NAMALWA (cell line): ENCODE measurements at regions not wholly inside any gene's neighbourhood (a gene's known extent, or its start where the extent isn't known, plus 50 kb on each side); places are given as distances from the start of the nearest gene placed in this dataset.
"Not testable (repeated sequence)": the region's sequence is repeated elsewhere in the genome, so short reads cannot be mapped to it uniquely, and the experiment has no call there.

Source experiments
- DNase-seq: peaks from one replicate; pipeline ENCODE4 v3.0.0-alpha.2; 2015; ENCODE audit warnings: low spot score

DNA sequence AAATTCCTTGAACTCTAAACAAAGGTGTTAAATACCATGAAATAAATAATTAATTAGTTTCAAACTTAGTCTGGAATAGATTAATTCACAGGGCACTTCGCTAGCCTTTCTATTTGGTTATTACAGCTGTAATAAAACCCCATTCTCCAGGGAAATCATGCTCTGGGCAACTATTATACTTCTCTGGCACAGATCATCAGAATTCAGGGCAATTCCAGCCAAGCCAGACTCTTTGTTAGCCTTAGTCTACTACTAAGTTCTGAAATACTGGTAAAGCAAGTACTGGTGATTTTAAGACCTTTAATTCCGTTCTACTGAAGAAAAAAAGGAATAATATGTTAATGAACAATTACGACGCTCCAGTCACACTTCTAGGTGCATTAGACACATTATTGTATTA lies 123.4 kb upstream of the PDE1A start:
- no peak for DNase-seq

DNA sequence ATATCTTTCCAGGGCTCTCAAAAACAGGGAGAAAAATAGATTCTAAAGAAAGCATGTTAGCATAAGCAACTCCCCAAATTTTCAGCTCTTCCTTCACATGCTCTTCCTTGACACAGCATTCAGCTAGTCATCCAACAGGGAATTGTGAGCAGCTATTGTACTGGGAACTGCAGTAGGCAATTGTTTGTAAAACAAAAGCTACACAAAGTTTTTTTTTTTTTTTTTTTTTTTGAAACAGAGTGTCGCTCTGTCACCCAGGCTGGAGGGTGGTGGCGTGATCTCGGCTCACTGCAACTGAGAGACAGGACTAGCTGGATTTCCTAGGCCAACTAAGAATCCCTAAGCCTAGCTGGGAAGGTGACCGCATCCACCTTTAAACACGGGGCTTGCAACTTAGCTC lies 125.4 kb upstream of the PDE1A start:
- not testable (repeated sequence) for DNase-seq

DNA sequence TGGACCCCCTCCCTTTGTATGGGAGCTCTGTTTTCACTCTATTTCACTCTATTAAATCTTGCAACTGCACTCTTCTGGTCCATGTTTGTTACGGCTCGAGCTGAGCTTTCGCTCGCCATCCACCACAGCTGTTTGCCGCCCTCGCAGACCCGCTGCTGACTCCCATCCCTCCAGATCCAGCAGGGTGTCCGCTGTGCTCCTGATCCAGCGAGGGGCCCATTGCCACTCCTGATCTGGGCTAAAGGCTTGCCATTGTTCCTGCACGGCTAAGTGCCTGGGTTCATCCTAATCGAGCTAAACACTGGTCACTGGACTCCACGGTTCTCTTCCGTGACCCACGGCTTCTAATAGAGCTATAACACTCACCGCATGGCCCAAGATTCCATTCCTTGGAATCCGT lies 125.9 kb upstream of the PDE1A start:
- not testable (repeated sequence) for DNase-seq

- DNase-seq = no peak
Measured at GRCh38 chr2:182553483-182553882, 126.6 kb upstream of the PDE1A start.

DNA sequence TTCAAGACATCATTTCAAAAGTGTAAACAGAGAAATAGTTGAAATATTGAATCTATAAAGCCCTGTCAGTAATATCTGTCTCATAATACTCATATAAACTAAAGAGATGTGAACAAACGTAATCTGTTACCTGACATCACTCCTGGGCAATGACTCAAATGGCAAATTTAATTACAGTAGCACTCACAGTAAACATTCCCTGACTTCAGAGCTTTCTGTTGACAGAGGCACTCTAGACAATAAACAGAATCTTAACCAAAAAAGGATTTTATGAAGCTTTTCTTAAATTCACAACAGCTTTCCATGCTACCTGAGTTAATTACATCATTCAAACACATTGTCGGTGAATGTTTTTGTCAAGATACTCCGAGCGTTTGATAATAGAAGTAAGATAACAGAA lies 128.1 kb upstream of the PDE1A start:
- DNase-seq = no peak

GRCh38 chr2:182558564-182558963 lies 131.7 kb upstream of the PDE1A start:
- no peak for DNase-seq

DNA sequence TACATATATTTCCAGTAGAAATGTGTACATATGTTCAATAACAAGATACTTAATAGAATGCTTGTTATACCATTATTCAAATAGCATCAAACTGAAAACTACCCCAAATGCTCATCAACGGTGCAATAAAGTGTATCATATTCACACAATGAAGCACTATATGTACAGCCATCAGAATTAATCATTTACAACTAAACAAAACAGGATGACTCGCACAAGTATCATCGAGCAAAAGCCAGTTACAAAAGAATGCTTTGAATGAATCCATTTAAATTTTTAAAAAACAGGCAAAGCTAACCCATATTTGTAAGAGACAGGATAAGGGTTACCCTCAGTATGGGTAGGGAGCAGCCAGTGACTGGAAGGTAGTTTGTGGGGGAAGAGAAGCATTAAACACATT lies 132.8 kb upstream of the PDE1A start:
- no peak for DNase-seq

GRCh38 chr2:182565911-182566567 lies 139.2 kb upstream of the PDE1A start:
- DNase-seq = no peak

- no peak for DNase-seq
Measured at GRCh38 chr2:182573553-182573952, 142.5 kb upstream of the DNAJC10 start.

DNA sequence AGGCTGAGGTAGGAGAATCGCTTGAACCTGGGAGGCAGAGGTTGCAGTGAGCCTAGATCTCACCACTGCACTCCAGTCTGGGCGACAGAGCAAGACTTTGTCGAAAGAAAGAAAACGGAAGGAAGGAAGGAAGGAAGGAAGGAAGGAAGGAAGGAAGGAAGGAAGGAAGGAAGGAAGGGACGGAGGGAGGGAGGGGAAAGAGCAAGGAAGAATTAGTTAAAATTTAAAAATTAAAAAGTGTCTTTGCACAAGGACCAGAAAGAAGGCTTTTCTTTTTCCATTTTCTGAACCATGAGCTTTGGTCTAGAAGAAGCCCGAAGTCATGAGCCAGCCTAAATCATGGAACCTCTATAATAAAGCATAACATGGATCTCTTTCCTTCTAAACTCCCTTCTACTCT lies 138.2 kb upstream of the DNAJC10 start:
- no peak for DNase-seq

DNA sequence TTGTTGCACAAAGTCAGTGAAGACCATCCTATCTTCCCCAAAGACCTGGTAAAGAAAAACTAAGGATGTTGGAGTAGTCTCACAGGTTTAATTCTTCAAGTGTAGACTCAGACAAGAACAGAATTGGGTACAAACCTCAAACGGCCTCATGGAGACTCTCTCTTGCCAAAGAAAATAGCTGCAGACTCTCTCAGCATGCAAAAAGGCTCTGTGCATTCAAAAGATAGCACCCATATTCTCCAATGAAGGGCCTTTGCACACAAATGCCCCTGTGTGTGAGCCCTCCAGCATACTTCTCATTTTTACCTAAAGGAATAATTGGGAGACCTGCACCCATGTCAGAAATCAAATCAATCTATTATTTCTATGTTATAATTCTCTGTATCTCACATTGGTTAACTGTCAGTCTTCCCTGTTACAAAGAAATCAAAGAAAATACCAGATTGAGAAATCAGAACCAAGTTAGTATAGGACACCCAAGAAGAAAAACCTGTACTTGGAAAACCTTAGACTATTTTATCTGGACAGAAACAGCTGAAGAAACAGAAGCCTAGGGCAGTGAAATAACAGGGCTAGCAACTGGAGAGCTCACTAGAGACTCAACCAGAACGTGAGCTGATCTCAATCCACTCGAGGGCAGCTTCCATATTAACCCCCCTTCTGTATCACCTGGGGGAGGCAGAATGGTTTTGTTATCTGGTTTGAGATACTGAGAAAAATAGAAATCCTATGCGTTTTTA lies 134.7 kb upstream of the DNAJC10 start:
- no peak for DNase-seq

- DNase-seq = no peak
Measured at GRCh38 chr2:182584462-182584861, 131.6 kb upstream of the DNAJC10 start.

GRCh38 chr2:182585001-182585400 lies 131.1 kb upstream of the DNAJC10 start:
- no peak for DNase-seq

GRCh38 chr2:182585430-182585829 lies 130.6 kb upstream of the DNAJC10 start:
- no peak for DNase-seq

GRCh38 chr2:182586426-182586825 lies 129.6 kb upstream of the DNAJC10 start:
- no peak for DNase-seq

DNA sequence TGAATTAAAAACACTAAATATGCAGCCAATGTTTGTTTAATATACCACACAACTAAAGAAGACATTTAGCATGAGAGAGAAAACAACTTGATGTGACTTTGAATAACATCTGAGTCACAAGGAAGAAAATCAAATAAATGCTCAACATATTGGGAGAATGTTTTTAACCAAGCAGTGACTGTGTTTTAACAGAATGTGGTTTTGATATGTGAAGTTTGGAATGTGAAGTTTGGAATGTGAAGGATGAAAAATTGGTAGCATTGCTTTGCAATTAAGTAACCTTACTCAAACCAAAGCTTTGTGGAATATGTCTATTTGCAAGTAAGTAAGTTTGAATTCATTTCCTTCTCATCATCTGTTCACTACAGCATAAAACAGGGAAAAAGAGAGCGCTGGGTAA lies 128.2 kb upstream of the DNAJC10 start:
- DNase-seq = no peak

GRCh38 chr2:182589121-182589520 lies 126.9 kb upstream of the DNAJC10 start:
- no peak for DNase-seq

DNA sequence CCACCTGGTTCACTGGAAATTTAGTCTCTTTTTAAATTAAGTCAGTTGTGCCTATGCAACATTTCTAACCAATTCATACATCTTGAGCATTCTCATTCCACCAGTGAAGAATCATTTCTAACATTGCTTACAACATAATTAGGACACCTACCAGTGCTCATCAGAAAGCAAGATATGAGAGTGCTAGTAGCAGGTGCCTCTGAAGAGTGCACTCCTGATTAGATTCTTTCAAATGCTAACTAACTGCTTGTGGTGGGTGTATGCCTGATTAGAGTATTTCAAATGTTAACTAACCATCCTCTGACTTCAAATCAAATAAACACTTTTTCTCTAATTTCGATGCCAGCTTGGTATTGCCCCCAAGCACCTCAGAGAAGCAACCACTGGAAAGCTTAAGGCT lies 124.3 kb upstream of the DNAJC10 start:
- DNase-seq = no peak

DNA sequence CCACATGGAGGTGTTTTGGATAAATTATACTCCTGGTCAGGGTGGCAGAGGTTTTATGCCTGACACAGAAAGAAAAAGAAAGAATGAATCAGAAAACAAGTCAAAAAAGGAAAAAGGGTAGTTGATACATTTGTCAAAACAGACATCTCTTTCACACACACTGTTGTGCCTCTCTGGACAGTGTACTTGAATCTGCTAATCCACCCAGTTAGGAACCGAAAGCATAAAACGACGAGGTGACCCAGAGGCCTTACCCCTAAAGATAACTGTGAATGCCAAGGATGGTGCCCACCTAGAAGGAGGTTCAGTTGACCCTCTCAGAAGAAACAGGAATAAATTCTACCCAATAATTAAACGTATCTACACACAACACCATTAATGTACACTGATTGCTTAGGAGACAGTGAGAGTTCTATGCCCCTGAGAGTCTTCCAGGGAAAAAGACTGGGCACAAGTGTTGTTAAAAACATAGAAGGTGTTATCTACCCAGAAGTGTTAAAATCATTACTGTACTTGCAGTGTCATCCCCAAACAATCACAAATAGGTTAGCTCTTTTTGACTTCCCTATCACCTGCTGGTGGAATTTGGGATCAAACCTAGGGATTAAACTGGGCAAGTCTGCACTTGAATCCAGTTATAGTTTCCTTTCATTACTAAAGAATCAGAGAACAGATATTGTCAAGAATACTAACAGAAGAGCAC lies 123.2 kb upstream of the DNAJC10 start:
- no peak for DNase-seq

GRCh38 chr2:182593394-182593975 lies 122.6 kb upstream of the DNAJC10 start:
- no peak for DNase-seq

DNA sequence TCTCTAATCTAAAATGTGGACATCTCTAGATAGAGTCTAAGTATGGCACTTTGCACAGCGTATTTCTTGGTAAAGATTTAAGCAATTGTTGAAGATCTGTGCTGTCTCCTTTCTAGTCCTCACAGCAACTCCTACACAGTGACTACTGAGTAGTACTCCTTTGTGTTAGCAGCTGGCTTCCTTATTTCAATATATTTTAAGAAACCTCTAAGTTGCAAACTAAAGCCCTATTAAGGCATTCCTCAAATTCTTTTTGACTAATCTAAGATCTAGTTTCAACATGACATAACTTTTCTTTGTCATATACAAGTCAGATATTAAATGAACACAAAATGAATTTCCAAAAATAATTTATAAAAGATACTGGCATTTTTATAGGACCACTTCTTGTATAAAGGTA lies 121.8 kb upstream of the DNAJC10 start:
- no peak for DNase-seq

DNA sequence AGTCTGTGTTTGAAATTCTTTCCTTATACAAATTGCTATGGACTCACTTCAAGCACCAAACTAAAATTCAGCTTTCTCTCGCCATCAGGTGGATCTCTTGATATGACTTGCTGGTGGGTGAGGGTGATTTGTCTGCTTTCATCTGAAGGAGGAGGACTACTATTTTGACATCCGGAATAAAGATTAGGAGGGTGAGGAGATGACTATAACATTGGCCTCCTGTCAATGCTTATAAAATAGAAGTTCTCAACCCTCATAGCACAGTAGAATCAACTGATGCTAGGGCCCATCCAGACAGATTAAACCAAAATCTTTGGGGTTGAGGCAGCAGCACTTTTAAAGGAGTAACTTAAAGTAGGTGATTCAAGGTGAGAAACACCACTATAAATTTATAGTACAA lies 120.4 kb upstream of the DNAJC10 start:
- DNase-seq = no peak
